Smooth muscle cell (in vitro differentiated cells): ENCODE measurements at regions not wholly inside any gene's neighbourhood (a gene's known extent, or its start where the extent isn't known, plus 50 kb on each side); places are given as distances from the start of the nearest gene placed in this dataset.

ENCODE experiments used
- DNase-seq: peaks from one replicate; lab custom pipeline; 2025; ENCODE audit not compliant: unreplicated experiment; lab: John Stamatoyannopoulos, UW
- H2AFZ ChIP-seq: fragments of 200-600 bp; sonication (generic); 2 replicates; pipeline ENCODE4 v1.6.0; 2016; ENCODE audit warnings: antibody characterized with exemption, low read depth, mild to moderate bottlenecking
- H3F3A ChIP-seq: fragments of 200-600 bp; sonication (generic); 2 replicates; pipeline ENCODE4 v1.6.0; 2017; ENCODE audit warnings: antibody characterized with exemption, low read depth
- H3K27ac ChIP-seq: fragments of 200-600 bp; sonication (generic); 2 replicates; pipeline ENCODE4 v1.5.1; 2016; ENCODE audit warnings: low read depth, mild to moderate bottlenecking
- H3K27me3 ChIP-seq: fragments of 200-600 bp; sonication (generic); 2 replicates; pipeline ENCODE4 v1.6.1; 2016; ENCODE audit warnings: low read depth, mild to moderate bottlenecking
- H3K36me3 ChIP-seq: fragments of 200-600 bp; sonication (generic); 2 replicates; pipeline ENCODE4 v1.5.1; 2016; ENCODE audit warnings: low read depth
- H3K4me1 ChIP-seq: fragments of 200-600 bp; sonication (generic); 2 replicates; pipeline ENCODE4 v1.5.1; 2016; ENCODE audit warnings: low read depth
- H3K4me2 ChIP-seq: fragments of 200-600 bp; sonication (generic); 2 replicates; pipeline ENCODE4 v1.6.0; 2016; ENCODE audit warnings: mild to moderate bottlenecking
- H3K4me3 ChIP-seq: fragments of 200-600 bp; sonication (generic); 2 replicates; pipeline ENCODE4 v1.5.1; 2016; ENCODE audit warnings: mild to moderate bottlenecking
- H3K79me2 ChIP-seq: fragments of 200-600 bp; sonication (generic); 2 replicates; pipeline ENCODE4 v1.6.0; 2016; ENCODE audit warnings: low read depth, mild to moderate bottlenecking
- H3K9ac ChIP-seq: fragments of 200-600 bp; sonication (generic); 2 replicates; pipeline ENCODE4 v1.6.0; 2016; ENCODE audit warnings: low read depth
- H3K9me3 ChIP-seq: fragments of 200-600 bp; sonication (generic); replicated peaks from 2 replicates; pipeline ENCODE4 v1.5.1; 2016; ENCODE audit warnings: low read depth
- H4K20me1 ChIP-seq: fragments of 200-600 bp; sonication (generic); 2 replicates; pipeline ENCODE4 v1.6.0; 2016; ENCODE audit warnings: low read depth
- WGBS: methylation state at CpG from one replicate; pipeline ENCODE4 v1.1.7; 2016; ENCODE audit warnings: low lambda C conversion rate; 5-methylcytosine and 5-hydroxymethylcytosine counted together
- TF ChIP-seq, protein P1 (sequence below): fragments of 200-600 bp; sonication (generic); IDR thresholded peaks from 2 replicates; pipeline ENCODE4 v1.5.1; 2017; ENCODE audit warnings: borderline replicate concordance, mild to moderate bottlenecking, antibody characterized with exemption; ENCODE audit not compliant: insufficient read depth, poor library complexity, severe bottlenecking

DNA sequence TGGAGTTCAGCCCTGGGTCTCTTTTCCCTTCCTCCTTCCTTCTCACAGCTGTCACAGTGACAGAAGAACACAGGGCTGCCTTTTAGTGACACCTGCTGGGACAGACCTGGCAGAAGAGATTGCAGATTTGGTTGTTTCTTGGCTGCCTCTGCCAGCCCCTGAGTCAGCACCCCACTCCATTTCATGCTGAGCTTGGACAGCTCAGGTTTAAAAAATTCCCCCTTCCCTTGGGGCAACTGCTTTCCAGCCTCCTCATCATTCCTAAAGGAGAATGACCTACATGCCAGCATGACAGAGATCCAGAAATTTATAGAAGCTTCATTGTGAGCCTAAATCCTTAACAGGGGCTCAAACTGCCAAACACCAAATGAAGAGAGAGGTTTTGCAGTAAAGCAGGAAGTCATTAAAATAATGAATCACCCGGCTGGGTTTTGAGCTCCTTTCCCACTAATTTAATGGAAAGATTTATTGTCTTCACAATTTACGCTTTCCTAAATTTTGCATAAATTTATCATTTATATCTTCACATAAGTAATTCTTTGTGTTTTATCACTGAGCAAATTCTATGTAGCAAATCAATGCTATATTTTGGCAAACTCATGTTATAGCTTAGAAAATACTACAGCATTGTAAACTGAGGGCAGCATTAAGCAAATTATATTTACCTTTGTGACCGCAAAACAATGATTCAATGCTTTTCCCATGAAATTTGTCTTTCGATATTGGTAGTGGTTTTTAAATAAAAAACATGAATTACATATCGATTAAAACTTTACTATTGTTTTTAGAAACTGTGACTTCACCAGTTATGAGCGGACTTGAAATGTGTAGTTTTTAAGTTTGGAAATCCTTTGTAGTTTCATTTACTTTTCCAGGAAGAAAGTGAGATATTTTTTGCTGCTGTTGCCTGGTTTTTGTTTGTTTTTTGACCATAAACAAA, 399.5 kb upstream of the ANKRD30A start:
- Histone ChIP-seq H3F3A (no peaks in the 10 kb centered on the region), H3K9ac (no peak overlapping the region), H3K36me3 (no peaks in the 10 kb centered on the region), H3K4me2 (peak overlapping the region; percentile 12), H3K9me3 (no peaks in the 10 kb centered on the region), H4K20me1 (no peaks in the 10 kb centered on the region), H3K27ac (peak overlapping the region; percentile 32), H3K79me2 (no peaks in the 10 kb centered on the region), H3K27me3 (no peaks in the 10 kb centered on the region), H2AFZ (no peak overlapping the region), H3K4me3 (no peak overlapping the region), H3K4me1 (peaks cover 8% of the 10 kb centered on the region)
- DNase-seq = no peak
- TF ChIP-seq, protein P1, sequence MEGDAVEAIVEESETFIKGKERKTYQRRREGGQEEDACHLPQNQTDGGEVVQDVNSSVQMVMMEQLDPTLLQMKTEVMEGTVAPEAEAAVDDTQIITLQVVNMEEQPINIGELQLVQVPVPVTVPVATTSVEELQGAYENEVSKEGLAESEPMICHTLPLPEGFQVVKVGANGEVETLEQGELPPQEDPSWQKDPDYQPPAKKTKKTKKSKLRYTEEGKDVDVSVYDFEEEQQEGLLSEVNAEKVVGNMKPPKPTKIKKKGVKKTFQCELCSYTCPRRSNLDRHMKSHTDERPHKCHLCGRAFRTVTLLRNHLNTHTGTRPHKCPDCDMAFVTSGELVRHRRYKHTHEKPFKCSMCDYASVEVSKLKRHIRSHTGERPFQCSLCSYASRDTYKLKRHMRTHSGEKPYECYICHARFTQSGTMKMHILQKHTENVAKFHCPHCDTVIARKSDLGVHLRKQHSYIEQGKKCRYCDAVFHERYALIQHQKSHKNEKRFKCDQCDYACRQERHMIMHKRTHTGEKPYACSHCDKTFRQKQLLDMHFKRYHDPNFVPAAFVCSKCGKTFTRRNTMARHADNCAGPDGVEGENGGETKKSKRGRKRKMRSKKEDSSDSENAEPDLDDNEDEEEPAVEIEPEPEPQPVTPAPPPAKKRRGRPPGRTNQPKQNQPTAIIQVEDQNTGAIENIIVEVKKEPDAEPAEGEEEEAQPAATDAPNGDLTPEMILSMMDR = peak; percentile 31
- 67% methylated on average over 6 of the region's 6 CpGs for WGBS

DNA sequence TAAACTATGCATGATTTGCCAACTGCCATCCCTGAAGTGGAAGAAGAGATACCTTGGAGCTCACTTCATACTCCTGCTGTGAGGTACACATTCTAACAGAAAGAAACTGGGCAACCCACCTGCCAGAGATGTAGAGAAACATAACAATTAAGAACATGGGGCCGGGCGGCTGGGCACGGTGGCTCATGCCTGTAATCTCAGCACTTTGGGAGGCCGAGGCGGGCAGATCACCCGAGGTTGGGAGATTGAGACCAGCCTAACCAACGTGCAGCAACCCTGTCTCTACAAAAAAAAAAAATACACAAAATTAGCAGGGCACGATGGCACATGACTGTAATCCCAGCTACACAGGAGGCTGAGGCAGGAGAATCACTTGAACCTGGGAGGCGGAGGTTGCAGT, 402.6 kb upstream of the ANKRD30A start:
- Histone ChIP-seq H3K4me1 (peaks cover 8% of the 10 kb centered on the region), H3K4me3 (no peak overlapping the region), H3K9ac (no peak overlapping the region), H4K20me1 (no peaks in the 10 kb centered on the region), H3K27ac (no peak overlapping the region), H3F3A (no peaks in the 10 kb centered on the region), H3K27me3 (no peaks in the 10 kb centered on the region), H3K4me2 (no peak overlapping the region), H2AFZ (no peak overlapping the region), H3K9me3 (no peaks in the 10 kb centered on the region), H3K36me3 (no peaks in the 10 kb centered on the region), H3K79me2 (no peaks in the 10 kb centered on the region)
- TF ChIP-seq, protein P1 = no peak
- WGBS = 93% methylated on average over 9 of the region's 9 CpGs
- no peak for DNase-seq

DNA sequence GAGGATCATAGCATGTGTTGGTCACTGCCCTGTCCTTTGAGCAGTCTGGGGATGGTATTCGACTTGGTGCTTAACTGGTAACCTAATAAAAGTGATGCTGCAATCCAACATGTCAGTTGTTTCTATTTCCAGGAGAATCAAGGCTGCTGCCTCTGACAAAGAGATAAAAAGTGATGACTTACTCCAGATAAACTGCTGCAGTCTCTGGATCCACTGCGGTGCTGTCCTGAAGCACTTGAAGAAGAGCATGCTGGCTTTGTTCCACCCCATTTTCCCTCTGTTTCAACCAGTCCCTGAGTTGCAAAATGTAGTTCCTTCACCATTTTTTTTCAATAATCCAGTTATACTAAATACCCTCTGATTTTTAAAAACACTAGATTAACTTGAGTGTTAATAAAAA, 403.5 kb upstream of the ANKRD30A start:
- H3K4me1 ChIP-seq = peaks cover 8% of the 10 kb centered on the region
- no peaks in the 10 kb centered on the region for H3K36me3 ChIP-seq
- no peaks in the 10 kb centered on the region for H3K9me3 ChIP-seq
- H3K27ac ChIP-seq = no peak overlapping the region
- H3K79me2 ChIP-seq = no peaks in the 10 kb centered on the region
- TF ChIP-seq, protein P1 = no peak
- no peak overlapping the region for H2AFZ ChIP-seq
- H4K20me1 ChIP-seq = no peaks in the 10 kb centered on the region
- DNase-seq = no peak
- 14% methylated on average over 2 of the region's 2 CpGs for WGBS
- no peaks in the 10 kb centered on the region for H3K27me3 ChIP-seq
- H3K4me2 ChIP-seq = peak overlapping the region; percentile 24
- H3K9ac ChIP-seq = no peak overlapping the region
- no peaks in the 10 kb centered on the region for H3F3A ChIP-seq
- H3K4me3 ChIP-seq = no peak overlapping the region
